HG03103 (cell line): ENCODE measurements at regions not wholly inside any gene's neighbourhood (a gene's known extent, or its start where the extent isn't known, plus 50 kb on each side); places are given as distances from the start of the nearest gene placed in this dataset.
"Not testable (repeated sequence)": the region's sequence is repeated elsewhere in the genome, so short reads cannot be mapped to it uniquely, and the experiment has no call there.

Experiments
- ATAC-seq: cut with Tn5 transposase; IDR thresholded peaks from one replicate; pipeline ENCODE4 v1.9.1; 2021; ENCODE audit warnings: low read depth; ENCODE audit not compliant: unreplicated experiment

DNA sequence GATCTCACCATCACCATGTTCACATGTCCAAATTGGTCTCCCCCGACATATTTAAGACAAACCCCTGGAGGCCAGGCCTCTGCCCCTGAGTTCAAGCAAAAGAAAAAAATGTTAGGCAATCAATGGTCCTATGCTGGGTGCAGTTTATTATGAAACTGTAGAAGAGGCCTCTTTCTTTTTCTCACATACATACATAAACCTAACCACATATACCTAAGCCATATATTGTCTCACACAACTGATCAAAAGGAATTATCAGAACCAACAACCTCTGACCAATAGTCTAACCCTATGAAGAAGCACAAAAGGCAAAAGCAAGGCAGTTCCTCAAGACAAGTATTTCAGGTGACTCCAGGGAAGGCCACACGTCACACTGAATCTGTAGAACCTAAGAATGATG, 49.9 kb downstream of the ILRUN start:
- no peak for ATAC-seq

DNA sequence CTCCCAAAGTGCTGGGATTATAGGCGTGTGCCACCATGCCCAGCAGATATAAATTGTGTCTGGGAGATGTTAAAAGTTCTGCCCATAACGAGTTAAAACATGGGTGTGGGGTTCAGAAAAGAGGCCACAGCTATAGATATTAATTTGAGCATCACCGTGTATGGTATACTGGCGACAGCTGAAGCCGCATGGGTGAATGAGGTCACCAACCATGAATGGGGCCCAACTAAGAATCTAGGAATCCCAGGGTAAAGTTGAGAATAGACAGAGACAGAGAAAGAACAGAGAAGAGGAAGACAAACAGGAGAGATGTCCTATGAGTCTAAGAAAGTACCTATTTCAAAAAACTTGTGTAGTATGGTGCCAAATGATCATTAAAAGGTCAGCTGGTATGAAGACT, 50.9 kb downstream of the ILRUN start:
- ATAC-seq = no peak

DNA sequence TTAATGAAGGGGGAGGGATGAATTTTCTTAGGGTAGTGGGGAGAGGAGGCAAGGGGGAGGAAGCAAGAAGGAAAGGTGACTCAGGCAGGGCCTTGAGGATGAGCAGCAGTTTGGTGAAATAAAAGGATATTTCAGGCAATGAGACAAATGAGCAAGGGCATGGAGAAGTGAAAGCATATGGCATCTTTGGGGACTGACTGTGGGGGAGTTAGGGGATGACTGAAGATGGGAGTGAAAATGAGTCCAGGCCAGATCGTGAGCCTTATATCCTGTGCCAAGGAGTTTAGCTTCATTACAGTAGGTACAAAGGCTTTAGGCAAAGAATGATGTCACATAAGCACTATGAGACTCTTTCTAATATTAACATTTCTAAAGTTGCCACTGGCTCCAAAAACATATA, 51.9 kb downstream of the ILRUN start:
- ATAC-seq = no peak

DNA sequence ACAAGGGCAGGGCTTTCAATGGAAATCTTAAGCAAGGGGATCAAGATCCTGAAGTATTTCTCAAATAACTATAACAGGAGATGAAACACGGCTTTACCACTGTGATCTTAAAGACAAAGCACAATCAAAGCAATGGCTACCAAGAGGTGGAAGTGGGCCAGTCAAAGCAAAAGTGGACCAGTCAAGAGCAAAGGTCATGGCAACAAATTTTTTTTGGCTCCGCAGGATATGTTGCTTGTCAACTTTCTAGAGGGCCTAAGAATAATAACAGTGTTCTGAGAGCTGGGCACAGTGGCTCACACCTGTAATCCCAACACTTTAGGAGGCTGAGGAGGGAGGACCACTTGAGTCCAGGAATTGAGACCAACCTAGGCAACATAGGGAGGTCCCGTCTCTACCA, 54.1 kb downstream of the ILRUN start:
- ATAC-seq = no peak

DNA sequence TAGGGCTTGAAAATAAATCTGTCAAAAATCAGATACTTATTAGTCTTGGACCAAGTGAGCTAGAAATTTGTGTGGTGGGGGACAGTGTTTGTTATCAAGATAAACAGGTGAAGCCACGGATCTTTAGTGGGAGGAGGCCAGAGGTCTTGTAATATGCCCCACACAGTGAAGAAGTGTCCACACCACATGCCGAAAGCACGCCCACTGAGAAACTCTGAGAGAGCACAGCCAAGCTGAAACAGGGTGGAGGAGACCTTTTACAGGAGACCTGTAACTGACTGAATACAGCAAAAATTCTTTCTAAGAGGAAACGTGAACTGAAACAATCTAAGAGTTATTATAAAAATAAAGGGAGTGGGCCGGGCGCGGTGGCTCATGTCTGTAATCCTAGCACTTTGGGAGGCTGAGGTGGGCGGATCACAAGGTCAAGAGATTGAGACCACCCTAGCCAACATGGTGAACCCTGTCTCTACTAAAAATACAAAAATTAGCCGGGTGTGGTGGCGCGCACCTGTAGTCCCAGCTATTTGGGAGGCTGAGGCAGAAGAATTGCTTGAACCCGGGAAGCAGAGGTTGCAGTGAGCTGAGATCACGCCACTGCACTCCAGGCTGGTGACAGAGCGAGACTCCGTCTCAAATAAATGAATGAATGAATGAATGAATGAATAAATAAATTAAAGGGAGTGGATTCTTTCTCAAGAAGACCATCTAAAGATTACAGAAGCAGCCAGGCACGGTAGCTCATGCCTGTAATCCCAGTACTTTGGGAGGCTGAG, 56.3 kb downstream of the ILRUN start:
- not testable (repeated sequence) for ATAC-seq

DNA sequence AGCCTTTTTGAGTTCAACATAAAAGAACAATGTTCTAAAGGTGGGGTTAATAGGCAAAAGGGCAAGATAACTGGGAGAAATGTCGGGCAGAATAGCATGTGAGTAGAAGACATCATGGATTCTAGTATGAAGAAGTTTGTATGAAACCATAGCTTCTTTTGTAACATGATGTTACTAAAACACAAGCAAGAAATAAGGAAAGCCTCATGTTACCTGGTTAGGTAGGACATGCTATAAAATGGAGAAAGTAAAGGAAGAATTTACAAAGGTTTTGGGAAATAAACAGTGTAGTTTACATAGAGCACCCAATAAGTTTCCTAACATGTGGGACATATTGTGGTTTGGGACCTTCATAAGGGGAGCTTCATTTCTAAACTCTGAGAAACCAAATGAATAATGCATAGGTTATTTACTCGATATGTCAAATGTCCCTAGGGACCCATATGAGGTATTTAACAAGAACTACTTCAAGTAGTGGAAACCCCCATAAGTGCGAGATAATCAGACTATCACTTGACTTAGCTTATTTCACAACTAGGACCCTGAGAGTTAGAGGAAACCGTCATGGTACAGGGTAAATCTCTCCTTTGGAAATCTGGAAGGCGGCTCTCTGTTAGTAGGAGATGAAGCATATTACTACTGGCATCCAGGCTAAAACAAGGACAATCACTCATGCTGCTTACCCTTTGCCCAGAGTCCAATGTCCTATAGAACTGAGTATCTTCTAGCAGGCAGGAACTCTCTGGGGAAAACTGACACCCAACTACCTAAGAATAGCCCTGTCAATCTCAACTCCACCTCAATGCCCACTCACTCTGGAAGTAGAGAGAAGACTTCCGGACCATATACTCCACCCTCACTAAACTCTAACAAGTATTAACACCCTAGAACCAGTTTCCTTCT, 57.5 kb downstream of the ILRUN start:
- ATAC-seq = peak; percentile 73

DNA sequence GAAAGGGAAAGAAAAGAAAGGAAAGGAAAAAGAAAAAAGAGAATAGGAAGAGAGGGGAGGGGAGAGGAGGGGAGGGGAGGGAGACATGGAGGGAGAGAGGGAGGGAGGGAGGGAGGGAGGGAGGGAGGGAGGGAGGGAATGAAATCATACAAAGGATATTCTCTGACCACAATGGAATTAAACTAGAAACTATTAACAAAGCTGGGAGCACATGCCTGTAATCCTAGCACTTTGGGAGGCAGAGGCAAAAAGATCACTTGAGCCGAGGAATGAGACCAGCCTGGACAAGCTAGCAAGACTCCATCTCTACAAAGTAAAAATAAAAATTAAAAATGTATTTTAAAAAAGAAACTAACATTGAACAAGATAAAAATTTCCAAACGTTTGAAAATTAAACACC, 62.8 kb downstream of the ILRUN start:
- ATAC-seq = no peak

DNA sequence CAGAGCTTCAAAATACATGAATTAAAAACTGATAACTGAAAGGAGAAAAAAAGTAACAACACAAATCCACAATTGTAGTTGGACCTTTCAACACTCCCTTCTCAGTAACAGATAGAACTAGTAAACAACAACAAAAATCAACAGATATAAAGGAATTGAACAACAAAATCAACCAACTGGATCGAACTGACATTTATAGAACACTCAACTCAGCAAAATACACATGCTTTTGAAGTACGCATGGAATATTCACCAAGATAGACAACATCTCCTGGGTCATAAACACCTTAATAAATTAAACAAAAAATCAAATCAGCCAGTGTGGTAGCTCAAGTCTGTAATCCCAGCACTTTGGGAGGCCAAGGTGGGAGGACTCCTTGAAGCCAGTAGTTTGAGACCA, 63.3 kb downstream of the ILRUN start:
- ATAC-seq = no peak

DNA sequence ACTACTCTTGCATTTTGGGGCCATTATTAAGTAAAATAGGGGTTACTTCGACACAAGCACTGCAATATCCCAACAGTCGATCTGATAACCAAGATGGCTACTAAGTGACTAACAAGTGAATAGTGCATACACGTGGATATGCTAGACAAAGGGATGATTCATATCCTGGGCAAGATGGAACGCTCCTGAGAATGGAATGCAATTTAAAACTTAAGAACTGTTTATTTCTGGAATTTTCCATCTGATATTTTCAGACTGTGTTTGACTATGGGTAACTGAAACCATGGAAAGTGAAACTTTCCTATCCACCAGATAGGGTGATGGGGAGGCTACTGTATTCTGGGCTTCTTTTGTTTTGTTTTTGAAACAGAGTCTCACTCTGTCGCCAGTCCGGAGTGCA, 66.5 kb downstream of the ILRUN start:
- ATAC-seq = no peak

DNA sequence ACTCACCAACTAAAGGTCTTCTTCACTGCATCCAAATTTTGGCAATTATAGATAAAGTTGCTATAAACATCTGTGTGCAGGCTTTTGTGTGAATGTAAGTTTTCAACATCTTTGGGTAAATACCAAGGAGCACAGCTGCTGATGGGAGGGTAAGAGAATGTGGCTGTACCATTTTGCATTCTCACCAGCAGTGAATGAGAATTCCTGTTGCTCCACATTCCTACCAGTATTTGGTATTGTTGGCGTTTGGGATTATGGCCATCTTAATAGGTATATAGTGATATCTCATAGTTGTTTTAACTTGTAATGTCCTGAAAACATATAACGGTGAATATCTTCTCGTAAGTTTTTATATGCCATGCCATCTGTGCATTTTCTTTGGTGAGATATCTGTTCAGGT, 69.3 kb downstream of the ILRUN start:
- no peak for ATAC-seq

DNA sequence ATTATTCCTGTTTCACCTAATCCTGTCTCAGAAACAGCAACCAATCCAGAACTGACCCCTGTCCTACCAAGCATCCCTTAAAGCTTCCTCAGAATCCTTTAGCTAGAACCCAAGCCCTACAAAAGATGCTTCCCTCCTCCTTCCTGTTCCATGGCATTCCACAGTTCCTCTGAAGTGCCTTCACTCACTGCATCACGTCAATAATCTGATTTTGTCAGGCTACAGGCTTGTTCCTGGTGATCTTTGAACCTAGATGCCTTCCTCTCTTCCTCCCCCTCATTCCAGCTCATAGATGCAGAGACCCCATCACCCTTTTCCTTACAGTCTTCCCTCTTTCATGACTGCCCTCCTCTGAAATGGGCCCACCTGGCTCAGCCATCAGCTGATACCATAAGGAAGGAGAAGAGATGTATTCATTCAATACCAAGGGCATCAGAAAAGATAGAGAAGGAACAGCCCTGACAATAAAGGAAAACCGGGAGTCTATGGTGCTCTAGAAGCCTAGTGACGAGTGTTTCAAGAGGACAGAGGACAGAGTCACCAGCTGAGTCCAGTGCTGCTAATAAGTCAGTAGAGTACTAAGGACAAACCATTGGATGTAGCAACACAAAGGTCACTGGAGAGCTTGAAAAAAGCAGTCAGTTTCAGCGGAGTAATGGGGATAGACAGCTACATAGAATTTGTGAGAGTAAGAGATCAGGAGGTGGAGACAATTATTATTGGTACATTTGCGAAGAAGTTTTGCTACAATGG, 62.5 kb upstream of the SPDEF start:
- ATAC-seq = no peak

DNA sequence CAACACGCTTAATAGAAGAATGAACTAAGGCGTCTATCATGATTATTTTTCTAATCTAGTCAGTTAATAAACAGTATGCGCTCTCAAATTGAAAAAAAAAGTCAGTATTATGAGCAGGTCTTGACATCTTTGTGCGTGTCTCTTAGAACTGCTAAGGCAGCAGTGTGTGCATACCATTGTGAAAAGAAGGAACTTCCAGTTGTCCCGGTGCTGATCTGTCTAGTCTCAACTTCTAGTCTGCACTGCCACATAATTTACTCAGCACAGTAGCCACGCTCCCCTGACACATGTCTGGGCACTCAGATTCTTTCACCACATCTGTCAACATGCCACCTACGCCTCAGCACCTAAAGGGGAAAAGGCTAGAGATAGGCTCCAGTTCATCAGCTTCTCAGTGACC, 61.1 kb upstream of the SPDEF start:
- no peak for ATAC-seq

DNA sequence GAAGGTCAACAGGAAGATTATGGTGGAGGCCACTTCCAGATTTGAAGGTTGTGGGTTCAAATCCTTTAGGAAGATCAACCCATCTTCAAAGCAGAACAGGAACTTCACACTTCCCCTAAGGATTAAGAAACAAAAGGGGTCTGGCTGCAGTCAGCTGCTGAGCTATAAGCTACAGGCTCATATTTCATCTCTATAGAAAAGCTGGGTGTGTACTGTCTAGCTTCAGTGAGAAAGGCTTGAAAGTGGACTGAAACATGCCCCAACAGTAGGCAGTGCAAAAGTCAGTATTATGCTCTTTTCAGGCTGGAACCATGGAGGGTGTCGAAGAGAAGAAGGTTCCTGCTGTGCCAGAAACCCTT, 60.1 kb upstream of the SPDEF start:
- no peak for ATAC-seq

DNA sequence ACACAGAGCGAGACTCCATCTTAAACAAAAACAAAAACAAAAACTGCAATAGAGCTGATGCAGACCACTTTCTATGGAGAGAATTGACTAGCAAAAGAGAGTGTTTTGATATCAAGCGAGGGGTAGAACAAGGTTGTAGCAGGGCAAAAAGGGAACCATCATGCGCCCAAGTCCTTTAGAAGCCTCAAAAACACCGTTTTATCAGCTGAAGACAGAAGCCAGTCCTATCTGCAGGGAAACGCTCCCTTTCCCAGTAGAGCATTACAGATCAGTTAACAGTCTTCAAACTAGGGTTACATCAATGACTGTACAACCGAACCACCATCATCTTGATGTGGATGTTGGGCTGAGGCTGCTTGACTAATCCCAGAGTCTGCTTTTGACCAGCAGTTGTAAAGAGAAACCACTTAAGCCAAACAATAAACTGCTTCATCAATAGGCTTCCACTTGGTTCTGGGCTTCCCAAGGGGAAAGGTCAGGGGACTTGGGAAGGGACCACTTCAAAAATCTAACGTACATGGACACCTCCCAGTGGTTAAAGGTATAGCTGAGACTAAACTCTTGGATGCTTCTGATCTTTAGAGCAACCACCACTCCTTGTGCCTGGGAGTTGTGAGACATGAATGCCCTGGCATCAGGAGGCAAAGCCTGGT, 59.6 kb upstream of the SPDEF start:
- no peak for ATAC-seq

DNA sequence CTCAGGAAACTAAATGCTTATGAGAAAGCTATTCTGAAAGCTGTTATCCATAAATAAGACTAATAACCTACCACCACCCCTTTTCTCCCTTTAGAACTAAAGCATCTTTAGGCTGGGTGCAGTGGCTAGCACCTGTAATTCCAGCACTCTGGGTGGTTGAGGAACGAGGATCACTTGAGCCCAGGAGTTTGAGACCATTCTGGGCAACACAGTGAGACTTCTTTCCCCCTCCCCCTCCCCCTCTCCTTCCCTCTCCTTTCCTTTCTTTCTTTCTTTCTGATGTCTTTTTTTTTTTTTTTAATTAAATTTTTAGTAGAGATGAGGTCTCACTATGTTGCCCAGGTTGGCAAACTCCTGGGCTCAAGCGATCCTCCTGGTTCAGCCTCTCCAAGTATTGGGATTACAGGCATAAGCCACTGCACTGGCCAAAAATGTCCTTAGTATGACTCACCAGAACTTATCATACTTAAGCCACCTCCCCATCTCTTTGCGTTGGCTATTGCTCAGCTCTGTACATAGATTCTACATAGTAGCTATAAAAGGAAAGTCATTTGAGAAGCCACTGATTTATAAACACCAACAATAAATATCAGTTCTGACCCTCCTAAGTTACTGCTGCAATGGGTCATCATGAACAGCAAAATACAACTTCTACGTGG, 54.8 kb upstream of the SPDEF start:
- ATAC-seq = no peak

DNA sequence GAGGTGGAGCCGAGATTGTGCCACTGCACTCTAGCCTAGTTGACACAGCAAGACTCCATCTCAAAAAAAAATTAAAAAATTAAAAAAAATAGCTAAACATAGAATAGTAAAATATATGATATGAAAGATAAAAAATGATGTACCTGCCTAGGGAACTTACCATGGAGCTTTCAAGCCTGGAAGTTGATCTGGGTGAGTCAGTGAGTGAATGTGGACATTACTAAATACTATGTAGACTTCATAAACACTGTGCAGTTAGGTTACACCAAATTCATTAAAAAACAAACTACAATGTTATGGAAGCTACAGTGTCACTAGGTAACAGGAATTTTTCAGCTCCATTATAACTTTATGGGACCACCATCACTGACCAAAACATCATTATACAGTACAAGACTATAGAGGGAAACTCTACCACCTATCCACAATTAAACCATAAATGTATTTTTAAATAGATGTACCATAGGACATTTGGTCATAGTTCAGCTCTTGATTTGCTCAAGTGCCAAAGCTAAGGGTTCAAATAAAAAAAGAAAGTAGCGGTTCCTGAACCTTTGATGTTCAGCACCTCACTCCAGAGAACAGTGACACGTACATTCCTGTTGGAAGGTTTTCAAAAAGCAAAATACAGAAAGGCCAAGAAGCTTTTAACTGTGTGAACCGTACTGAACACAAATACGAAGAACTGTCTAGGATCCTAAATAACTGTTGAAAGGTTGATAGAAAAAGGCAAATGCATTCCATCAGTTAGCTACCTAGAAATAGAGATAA, 52.4 kb upstream of the SPDEF start:
- no peak for ATAC-seq

DNA sequence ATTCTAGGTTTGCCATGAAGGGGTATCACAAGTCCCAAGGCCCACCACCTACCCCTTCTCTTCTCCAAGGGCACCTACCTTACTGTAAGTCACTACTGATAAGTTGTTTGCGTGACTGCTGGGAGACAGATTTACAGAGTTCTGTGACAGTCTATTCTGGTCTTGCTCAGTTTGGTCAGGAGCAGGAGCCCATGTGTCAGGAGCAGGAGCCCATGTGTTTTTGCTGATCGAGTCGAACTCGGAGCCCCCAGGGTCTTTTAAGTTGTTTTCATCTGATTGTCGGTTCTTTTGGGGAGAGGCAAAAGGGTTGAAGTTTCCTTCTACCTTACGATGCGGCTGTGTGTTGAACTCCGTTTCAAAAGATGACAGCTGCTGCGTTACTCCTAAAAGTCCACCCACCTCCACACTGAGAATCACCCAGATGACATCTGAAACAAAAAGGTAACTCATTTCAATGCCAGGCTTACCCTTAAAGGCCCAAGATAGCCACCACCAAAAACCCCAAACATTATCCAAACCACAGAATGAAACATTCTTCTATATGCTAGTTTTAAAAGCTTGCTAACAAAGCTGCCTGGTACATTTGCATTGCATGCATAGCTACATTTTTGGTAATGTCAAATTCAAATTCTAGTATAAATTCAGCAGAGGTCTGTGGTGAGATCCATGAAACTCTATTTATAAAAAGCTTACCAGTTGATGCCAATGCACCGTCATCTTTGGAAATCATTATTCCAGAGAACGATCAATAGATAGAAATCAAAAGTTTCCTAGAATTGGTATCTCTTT, 50.5 kb upstream of the SPDEF start:
- no peak for ATAC-seq
